Breast epithelium (tissue), 3 donors: ENCODE measurements at regions not wholly inside any gene's neighbourhood (a gene's known extent, or its start where the extent isn't known, plus 50 kb on each side); places are given as distances from the start of the nearest gene placed in this dataset.

Experiments
- CTCF ChIP-seq, 3 donors: fragments of 450-650 bp; IDR thresholded peaks; one replicate each; pipeline ENCODE4 v1.5.1; 2016 to 2017; ENCODE audit warnings: antibody characterized with exemption in 3 of 3, mild to moderate bottlenecking in 3 of 3, moderate library complexity in 3 of 3
- POLR2A ChIP-seq: fragments of 450-650 bp; IDR thresholded peaks from one replicate; pipeline ENCODE4 v1.6.1; 2016; ENCODE audit warnings: antibody characterized with exemption, mild to moderate bottlenecking, moderate library complexity
- POLR2AphosphoS5 ChIP-seq, 3 donors: sonication (generic); formaldehyde crosslinking; IDR thresholded peaks; one replicate each; pipeline ENCODE4 v1.6.1; 2017; ENCODE audit warnings: antibody characterized with exemption in 3 of 3

DNA sequence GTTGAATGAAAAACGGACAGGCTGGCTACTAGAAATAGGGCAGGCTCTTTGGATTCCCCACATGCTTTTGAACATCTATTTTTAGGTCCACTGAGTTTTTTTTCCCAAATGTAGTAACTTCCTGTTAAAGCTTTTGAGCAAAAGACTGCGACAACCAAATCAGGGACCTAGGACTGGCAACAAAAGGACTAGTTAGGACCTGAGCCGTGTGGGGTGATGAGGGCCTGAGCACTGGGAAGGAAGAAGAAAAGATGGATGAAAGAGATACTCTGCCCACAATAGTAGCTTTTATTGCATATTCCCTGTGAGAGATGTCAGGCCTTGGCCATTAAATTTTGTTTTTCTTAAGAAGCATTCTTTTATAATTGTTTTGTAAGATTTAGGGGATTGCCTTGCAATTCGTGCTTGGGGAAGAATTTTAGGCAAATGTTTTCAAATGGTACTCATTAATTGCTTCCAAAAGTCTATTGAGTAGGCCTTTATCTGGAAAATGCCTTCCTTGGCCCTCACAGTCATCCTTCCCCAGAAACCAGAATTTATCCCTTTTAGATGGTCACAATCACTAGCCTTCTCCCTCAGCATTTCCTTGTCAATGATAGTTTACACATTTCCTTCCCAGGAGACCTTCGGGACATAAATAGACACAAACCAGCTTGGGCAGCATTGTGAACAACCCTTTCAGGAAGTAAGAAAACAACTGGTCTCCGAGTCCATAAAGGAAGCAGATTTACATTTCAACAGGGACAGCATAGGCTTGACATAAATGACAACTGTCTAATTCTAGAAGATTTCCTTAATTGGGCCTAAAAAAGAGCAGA, 166.5 kb downstream of the RMI1 start:
- TF ChIP-seq CTCF (IDR thresholded peaks at IDR 0.05) (no peak), POLR2AphosphoS5 (IDR thresholded peaks at IDR 0.05) (no peak), POLR2A (no peak)
